ENCODE measurements at regions not wholly inside any gene's neighbourhood (a gene's known extent, or its start where the extent isn't known, plus 50 kb on each side); places are given as distances from the start of the nearest gene placed in this dataset.

GRCh38 chr11:69348414-69349235 lies 54.7 kb downstream of the MYEOV start:
- DNase-seq = no peak

- no peak for DNase-seq
Measured at GRCh38 chr11:69350040-69350439, 56.1 kb downstream of the MYEOV start.

GRCh38 chr11:69350596-69350995 lies 56.6 kb downstream of the MYEOV start:
- DNase-seq = no peak

GRCh38 chr11:69351460-69351859 lies 57.5 kb downstream of the MYEOV start:
- no peak for DNase-seq

- no peak for DNase-seq
Measured at GRCh38 chr11:69352166-69352565, 58.2 kb downstream of the MYEOV start.

GRCh38 chr11:69352715-69353319 lies 58.9 kb downstream of the MYEOV start:
- peak; percentile 64 for DNase-seq

- DNase-seq = no peak
Measured at GRCh38 chr11:69353696-69354544, 60.0 kb downstream of the MYEOV start.

- DNase-seq = no peak
Measured at GRCh38 chr11:69354545-69354897, 60.6 kb downstream of the MYEOV start.

- DNase-seq = no peak
Measured at GRCh38 chr11:69355346-69355940, 61.5 kb downstream of the MYEOV start.

GRCh38 chr11:69355959-69356702 lies 62.2 kb downstream of the MYEOV start:
- no peak for DNase-seq

GRCh38 chr11:69356703-69357457 lies 62.9 kb downstream of the MYEOV start:
- DNase-seq = no peak

GRCh38 chr11:69357458-69358397 lies 63.8 kb downstream of the MYEOV start:
- DNase-seq = no peak

- no peak for DNase-seq
Measured at GRCh38 chr11:69358398-69359020, 64.6 kb downstream of the MYEOV start.

- no peak for DNase-seq
Measured at GRCh38 chr11:69359735-69360480, 66.0 kb downstream of the MYEOV start.

- DNase-seq = no peak
Measured at GRCh38 chr11:69360606-69361005, 66.7 kb downstream of the MYEOV start.

- DNase-seq = no peak
Measured at GRCh38 chr11:69361048-69361447, 67.1 kb downstream of the MYEOV start.

- DNase-seq = no peak
Measured at GRCh38 chr11:69361466-69361865, 67.5 kb downstream of the MYEOV start.

- DNase-seq = no peak
Measured at GRCh38 chr11:69362315-69362714, 68.4 kb downstream of the MYEOV start.

GRCh38 chr11:69364921-69365320 lies 71.0 kb downstream of the MYEOV start:
- no peak for DNase-seq
